Muscle layer of duodenum (tissue), 2 donors: ENCODE measurements at regions not wholly inside any gene's neighbourhood (a gene's known extent, or its start where the extent isn't known, plus 50 kb on each side); places are given as distances from the start of the nearest gene placed in this dataset.

Experiments
- H3K27ac ChIP-seq: one replicate; pipeline ENCODE4 v1.7.0; 2013; ENCODE audit warnings: mild to moderate bottlenecking, low read length
- H3K27me3 ChIP-seq: one replicate; pipeline ENCODE4 v1.7.0; 2013; ENCODE audit warnings: low read depth, mild to moderate bottlenecking, control low read depth, low read length
- H3K36me3 ChIP-seq, 2 donors: one replicate each; pipeline ENCODE4 v1.7.0; 2013; ENCODE audit warnings: low read length in 2 of 2, control low read depth in 1 of 2, mild to moderate bottlenecking in 1 of 2; ENCODE audit not compliant: insufficient read depth in 2 of 2, control insufficient read depth in 1 of 2
- H3K4me1 ChIP-seq, 2 donors: one replicate each; pipeline ENCODE4 v1.7.0; 2013; ENCODE audit warnings: low read length in 2 of 2, mild to moderate bottlenecking in 2 of 2, control low read depth in 1 of 2, moderate library complexity in 1 of 2; ENCODE audit not compliant: insufficient read depth in 2 of 2, control insufficient read depth in 1 of 2
- H3K4me3 ChIP-seq, 2 donors: one replicate each; pipeline ENCODE4 v1.7.0; 2013; ENCODE audit warnings: low read length in 2 of 2, low read depth in 1 of 2, mild to moderate bottlenecking in 1 of 2
- H3K9me3 ChIP-seq, 2 donors: one replicate each; pipeline ENCODE4 v1.7.0; 2013; ENCODE audit warnings: low read length in 2 of 2, control low read depth in 1 of 2, mild to moderate bottlenecking in 1 of 2; ENCODE audit not compliant: control insufficient read depth in 1 of 2
- donor health status: healthy.

DNA sequence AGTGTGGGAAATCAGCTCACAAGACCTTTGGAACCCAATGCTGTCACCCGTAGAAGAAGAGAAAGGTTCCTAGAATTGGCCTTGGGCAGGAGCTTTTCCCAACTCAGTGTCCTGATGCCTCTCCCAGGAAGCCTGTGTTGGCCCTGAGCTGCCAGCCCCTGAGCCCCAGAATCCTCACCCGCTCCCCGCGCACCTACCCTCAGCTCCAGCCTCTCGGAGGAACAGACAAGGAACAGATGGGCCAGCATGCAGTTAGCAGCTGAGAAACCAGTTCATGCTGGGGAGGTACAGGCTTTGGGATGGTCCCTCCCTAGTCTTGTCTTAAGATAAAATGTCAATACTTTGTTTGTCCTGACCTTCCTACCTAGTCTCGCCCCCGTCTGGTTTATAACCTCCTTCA lies 121.9 kb upstream of the CDH4 start:
- Histone ChIP-seq H3K4me3 (no peak overlapping the region), H3K27ac (no peak overlapping the region), H3K4me1 (no peaks in the 10 kb centered on the region), H3K27me3 (no peaks in the 10 kb centered on the region), H3K9me3 (no peaks in the 10 kb centered on the region), H3K36me3 (no peaks in the 10 kb centered on the region)

DNA sequence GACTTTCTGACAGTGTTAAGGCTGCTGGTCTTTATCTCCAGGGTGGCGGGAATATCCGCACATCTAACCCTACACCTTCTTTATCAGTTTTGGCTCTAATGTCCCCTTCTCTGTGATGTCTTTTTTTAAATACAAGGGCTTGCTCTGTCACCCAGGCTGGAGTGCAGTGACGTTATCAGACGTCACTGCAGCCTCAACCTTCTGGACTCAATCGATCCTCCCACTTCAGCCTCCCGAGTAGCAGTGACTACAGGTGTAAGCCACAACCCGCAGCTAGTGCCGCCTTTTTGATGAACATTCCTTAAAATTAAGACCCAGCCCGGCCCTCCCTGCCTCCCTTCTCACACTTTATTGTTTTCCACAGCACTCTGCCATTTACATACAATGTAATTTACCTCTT lies 120.1 kb upstream of the CDH4 start:
- Histone ChIP-seq H3K27me3 (no peaks in the 10 kb centered on the region), H3K4me1 (no peaks in the 10 kb centered on the region), H3K4me3 (no peak overlapping the region), H3K36me3 (no peaks in the 10 kb centered on the region), H3K27ac (no peak overlapping the region), H3K9me3 (no peaks in the 10 kb centered on the region)

DNA sequence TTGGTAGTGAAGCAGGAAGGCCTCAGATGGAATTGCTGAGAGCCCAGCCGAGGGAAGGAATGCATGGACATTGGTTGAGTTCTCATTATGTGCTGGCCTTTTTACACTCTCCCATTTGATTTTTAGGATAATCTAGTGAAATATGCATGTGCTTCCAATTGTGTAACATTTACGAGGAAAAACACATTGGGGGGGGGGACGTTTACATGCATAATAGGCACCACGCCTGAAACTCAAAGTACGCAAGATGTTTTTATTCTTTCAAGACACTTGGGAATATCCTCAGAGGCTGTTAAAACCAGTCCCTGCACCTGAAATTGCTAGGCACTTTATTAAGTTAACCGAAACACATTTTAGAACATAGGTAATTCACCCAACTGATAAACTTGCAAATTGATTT lies 118.5 kb upstream of the CDH4 start:
- Histone ChIP-seq H3K27me3 (no peaks in the 10 kb centered on the region), H3K9me3 (no peaks in the 10 kb centered on the region), H3K4me3 (no peak overlapping the region), H3K4me1 (no peaks in the 10 kb centered on the region), H3K36me3 (no peaks in the 10 kb centered on the region), H3K27ac (no peak overlapping the region)

DNA sequence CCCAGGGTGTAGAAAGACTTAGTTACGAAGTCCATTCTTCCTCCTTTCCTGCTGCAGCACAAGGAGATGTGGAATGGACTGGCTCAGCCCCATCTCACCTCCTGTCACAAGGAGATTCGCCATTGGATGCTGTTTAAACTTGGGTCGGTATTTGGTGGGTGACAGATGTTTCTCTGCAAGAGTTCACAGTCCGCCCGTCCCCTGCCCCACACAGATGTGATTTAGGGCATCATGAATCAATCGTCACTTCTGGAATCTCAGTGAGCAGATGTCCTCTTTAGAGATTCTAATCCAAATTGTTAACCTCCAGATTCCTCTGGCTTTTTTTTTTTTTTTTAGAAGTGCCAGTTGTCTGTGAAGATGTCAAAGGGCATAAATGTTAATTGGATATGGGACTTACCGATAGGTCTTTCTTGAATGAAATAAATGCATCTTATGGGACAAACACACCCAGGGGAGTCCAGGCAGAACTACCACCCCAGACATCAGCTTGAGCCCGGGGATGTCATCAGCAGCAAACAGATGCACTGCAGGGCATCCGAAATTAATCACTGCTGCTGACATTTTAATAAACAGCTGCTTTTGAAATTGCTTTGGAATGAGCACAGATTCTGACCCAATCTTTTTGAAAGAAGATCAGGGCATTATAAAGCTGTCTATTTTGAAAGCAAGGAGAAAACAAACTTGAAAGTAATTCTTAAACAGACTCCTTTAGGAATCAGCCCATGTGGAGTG lies 117.6 kb upstream of the CDH4 start:
- no peaks in the 10 kb centered on the region for H3K27me3 ChIP-seq
- H3K36me3 ChIP-seq = no peaks in the 10 kb centered on the region
- H3K4me1 ChIP-seq = no peaks in the 10 kb centered on the region
- no peak overlapping the region for H3K27ac ChIP-seq
- no peak overlapping the region for H3K4me3 ChIP-seq
- H3K9me3 ChIP-seq = no peaks in the 10 kb centered on the region

DNA sequence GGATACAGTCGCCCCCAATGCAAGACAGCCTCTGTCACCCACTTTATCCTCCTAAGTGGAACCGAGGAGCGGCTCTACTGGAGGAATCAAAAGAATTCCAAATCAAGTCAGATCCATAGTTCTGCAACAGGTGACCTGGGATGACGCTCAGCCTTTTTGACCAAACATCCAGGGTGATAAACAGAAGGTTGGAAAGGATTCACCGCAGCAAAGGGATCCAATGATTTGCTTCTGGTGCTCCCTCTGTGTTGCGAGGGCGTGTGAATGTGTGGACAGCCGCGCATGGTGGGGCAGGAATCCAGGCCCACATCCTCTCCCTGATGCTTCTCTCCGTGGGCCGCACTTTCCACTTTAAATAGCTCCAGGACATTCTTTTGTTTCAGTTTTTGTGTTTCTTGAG lies 116.8 kb upstream of the CDH4 start:
- Histone ChIP-seq H3K4me1 (no peaks in the 10 kb centered on the region), H3K27ac (no peak overlapping the region), H3K9me3 (no peaks in the 10 kb centered on the region), H3K36me3 (no peaks in the 10 kb centered on the region), H3K27me3 (no peaks in the 10 kb centered on the region), H3K4me3 (no peak overlapping the region)

DNA sequence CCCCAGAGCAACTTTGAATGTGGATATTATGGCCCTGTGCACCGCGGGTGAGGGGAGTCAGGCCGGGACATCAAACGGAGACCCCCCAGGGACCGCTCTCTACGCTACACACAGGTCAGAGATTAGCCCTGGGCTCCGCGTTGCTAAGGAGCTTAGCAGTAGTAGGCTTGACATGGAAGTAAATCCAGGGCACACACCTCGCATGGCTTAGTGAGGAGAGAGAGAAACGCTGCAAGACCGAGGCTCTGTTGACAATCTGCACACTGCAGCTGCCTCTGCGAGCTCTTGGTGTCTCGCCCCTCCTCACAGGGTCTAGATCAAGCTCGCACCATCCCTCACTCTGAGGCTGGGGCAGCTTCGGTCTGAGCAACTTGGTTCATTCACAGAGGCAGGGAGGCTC lies 116.1 kb upstream of the CDH4 start:
- H3K27ac ChIP-seq = no peak overlapping the region
- no peaks in the 10 kb centered on the region for H3K27me3 ChIP-seq
- H3K4me1 ChIP-seq = no peaks in the 10 kb centered on the region
- no peaks in the 10 kb centered on the region for H3K9me3 ChIP-seq
- H3K36me3 ChIP-seq = no peaks in the 10 kb centered on the region
- no peak overlapping the region for H3K4me3 ChIP-seq

DNA sequence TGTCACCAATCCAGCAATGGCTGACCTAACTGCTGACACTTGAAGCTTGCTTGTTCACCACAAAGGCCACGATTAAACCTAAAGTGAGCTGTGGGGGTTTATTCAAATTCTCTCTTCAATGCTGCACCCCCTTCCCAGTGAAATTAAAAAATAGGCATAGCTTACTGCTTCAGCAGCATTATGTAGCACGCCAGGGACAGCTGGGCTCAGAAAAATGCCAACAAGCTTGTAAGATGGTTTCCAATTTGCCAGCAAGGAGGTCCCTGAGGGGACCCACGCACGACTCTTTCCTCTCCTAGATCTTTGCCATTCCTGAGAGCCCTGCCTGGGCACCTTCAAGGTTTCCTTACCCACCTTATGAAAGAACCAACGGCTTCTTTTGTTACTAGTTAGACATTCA lies 113.5 kb upstream of the CDH4 start:
- H3K36me3 ChIP-seq = no peaks in the 10 kb centered on the region
- H3K27me3 ChIP-seq = no peaks in the 10 kb centered on the region
- H3K9me3 ChIP-seq = no peaks in the 10 kb centered on the region
- no peaks in the 10 kb centered on the region for H3K4me1 ChIP-seq
- no peak overlapping the region for H3K27ac ChIP-seq
- H3K4me3 ChIP-seq = no peak overlapping the region

DNA sequence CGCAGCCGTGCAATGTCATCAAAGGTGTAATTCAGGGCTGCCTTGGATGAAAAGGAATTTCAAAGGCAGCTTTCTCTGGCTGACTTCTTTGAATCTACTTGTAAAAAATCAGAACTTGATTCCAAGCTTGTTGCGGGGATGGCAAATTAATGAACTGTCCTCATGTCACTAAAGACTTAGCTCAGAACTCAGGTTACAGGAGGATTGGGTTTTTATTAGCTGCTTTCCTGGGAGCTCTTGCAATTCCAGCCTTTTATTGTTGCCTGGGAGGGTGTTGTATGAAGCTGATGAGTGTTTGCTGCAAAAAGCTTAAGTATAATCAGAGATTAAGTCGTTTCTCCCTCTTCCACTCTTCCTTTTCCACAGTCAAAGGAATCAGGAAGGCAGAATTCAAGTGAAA lies 113.0 kb upstream of the CDH4 start:
- Histone ChIP-seq H3K4me1 (no peaks in the 10 kb centered on the region), H3K4me3 (no peak overlapping the region), H3K27me3 (no peaks in the 10 kb centered on the region), H3K27ac (no peak overlapping the region), H3K36me3 (no peaks in the 10 kb centered on the region), H3K9me3 (no peaks in the 10 kb centered on the region)

DNA sequence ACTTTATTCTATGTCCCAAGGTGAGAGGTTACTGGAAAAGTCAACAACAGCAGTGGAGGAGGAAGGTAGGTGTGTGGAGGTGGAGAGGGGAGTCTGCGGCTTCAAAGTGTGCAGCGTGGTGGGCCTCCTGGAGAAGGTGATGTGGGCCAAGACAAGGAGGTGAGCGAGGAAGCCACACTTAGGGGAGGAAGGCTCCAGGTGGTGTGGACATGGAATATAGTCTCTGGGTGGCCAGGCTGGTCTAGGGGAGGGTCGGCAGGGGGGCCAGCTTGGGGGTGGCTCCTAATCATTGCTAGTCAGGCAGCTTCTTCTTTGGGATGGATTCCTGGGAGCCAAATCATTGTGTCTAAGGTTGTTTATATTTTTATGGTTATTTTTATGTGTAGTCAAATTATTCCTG lies 111.5 kb upstream of the CDH4 start:
- Histone ChIP-seq H3K36me3 (no peaks in the 10 kb centered on the region), H3K4me1 (no peaks in the 10 kb centered on the region), H3K4me3 (no peak overlapping the region), H3K9me3 (peaks cover 0 to 6% of the 10 kb centered on the region in 2 donors), H3K27me3 (no peaks in the 10 kb centered on the region), H3K27ac (no peak overlapping the region)

DNA sequence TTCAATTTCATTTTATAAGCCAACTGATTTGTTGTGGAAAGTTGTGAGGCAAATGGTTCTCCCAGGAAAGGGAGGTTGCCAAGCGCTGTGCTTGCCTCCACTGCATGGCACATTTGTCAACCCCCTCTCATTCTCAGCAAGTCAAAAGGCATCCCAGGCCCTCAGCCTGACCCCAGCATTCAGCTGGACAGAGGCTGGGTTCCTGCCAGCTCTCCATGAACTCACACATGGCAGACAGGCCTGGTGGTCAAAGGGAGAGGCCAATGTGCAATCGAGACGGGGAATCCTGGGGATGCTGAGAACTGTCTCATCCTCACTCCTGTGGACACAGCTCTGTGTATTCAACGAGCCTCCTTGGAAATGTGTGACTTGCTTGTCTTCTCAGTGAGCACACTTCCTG lies 106.0 kb upstream of the CDH4 start:
- H3K4me1 ChIP-seq = no peaks in the 10 kb centered on the region
- H3K9me3 ChIP-seq = peaks cover 0 to 7% of the 10 kb centered on the region in 2 donors
- H3K27ac ChIP-seq = no peak overlapping the region
- no peak overlapping the region for H3K4me3 ChIP-seq
- H3K36me3 ChIP-seq = no peaks in the 10 kb centered on the region
- H3K27me3 ChIP-seq = no peaks in the 10 kb centered on the region

DNA sequence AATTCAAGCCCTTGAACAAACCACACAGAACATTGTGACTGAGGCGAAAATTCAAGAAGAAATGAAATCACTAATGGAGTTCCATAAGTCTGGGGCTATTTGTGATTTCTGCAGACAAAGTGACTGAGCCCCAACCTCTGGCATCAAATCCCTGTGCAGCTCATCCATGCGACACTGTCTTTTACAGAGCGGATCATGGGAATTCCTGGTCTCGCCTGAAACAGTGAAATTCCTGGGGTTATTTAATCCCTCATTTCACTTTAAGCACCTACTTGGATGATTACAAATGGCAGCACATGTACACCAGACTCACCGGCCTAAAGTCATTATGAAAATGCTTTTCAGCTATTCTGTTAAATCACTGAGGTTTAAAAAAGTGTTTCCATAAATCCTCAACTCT lies 102.4 kb upstream of the CDH4 start:
- Histone ChIP-seq H3K4me3 (no peak overlapping the region), H3K36me3 (no peaks in the 10 kb centered on the region), H3K9me3 (peaks cover 0 to 10% of the 10 kb centered on the region in 2 donors), H3K27ac (no peak overlapping the region), H3K27me3 (no peaks in the 10 kb centered on the region), H3K4me1 (no peaks in the 10 kb centered on the region)

DNA sequence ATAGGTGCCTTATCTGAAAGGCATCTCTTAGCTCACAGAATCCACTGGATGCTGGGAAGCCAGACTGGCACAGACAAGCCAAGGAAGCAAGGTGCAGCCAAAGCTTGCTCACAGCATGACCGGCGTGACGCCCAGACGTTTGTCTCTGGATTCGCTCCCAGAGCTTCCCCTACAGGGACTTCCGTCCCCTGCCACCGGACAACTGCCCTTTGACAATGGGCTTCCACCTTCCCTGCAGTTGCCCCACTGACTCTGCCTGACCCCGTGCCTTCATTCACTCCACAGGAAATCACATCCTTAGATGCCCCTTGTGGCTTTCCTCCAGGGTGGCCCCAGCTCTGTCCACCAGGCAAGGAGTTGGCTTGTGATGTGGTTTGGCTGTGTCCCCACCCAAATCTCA lies 94.8 kb upstream of the CDH4 start:
- Histone ChIP-seq H3K27me3 (no peaks in the 10 kb centered on the region), H3K4me3 (no peak overlapping the region), H3K9me3 (peaks cover 0 to 3% of the 10 kb centered on the region in 2 donors), H3K27ac (no peak overlapping the region), H3K4me1 (no peaks in the 10 kb centered on the region), H3K36me3 (no peaks in the 10 kb centered on the region)
